HEK293 (cell line): ENCODE measurements at regions not wholly inside any gene's neighbourhood (a gene's known extent, or its start where the extent isn't known, plus 50 kb on each side); places are given as distances from the start of the nearest gene placed in this dataset.

ENCODE experiments used
- CTCF ChIA-PET: fragments of 350-600 bp; formaldehyde crosslinking; extraction: SDS; loops from one replicate; lab custom pipeline; 2021; ENCODE audit warnings: antibody characterized with exemption; lab: Yijun Ruan, JAX
- POLR2A ChIA-PET: fragments of 300-600 bp; formaldehyde crosslinking; extraction: SDS; loops from one replicate; lab custom pipeline; 2020; ENCODE audit warnings: antibody characterized with exemption, inconsistent platforms; lab: Yijun Ruan, JAX
- H3K27ac ChIP-seq: fragments of 200-500 bp; sonication (Bioruptor generic); 2 replicates; pipeline ENCODE4 v1.5.1; 2014; ENCODE audit warnings: low read depth, low read length, control low read depth, inconsistent platforms; ENCODE audit errors: extremely low read depth
- H3K36me3 ChIP-seq, 2 experiments: fragments of 200-500 bp in 1 of 2; sonication (Bioruptor generic) in 1 of 2; 1 replicate in 1 of 2; 2 replicates in 1 of 2; pipeline ENCODE4 v1.5.1; 2014 to 2017; ENCODE audit warnings: inconsistent platforms in 2 of 2, low read length in 2 of 2; ENCODE audit not compliant: control insufficient read depth in 2 of 2, insufficient read depth in 1 of 2
- H3K4me1 ChIP-seq: fragments of 200-500 bp; sonication (Bioruptor generic); 2 replicates; pipeline ENCODE4 v1.5.1; 2014; ENCODE audit warnings: mild to moderate bottlenecking, low read length, inconsistent platforms; ENCODE audit not compliant: control insufficient read depth, insufficient read depth
- H3K4me3 ChIP-seq: 2 replicates; pipeline ENCODE4 v1.5.1; 2011; ENCODE audit warnings: low read depth, mild to moderate bottlenecking, control low read depth, low read length, moderate library complexity
- H3K9me3 ChIP-seq: fragments of 200-500 bp; sonication (Bioruptor generic); 2 replicates; pipeline ENCODE4 v1.5.1; 2014; ENCODE audit warnings: low read depth, low read length, inconsistent platforms; ENCODE audit not compliant: control insufficient read depth, insufficient read depth
- ELK4 ChIP-seq: IDR thresholded peaks from 2 replicates; pipeline ENCODE4 v1.6.1; 2011; ENCODE audit warnings: mild to moderate bottlenecking, low read depth, low read length, borderline replicate concordance
- INSM2 ChIP-seq: fragments of 450-650 bp; formaldehyde crosslinking; IDR thresholded peaks from 2 replicates; pipeline ENCODE4 v1.5.1; 2016; ENCODE audit warnings: missing biosample characterization, missing genetic modification characterization
- KLF1 ChIP-seq: fragments of 450-650 bp; formaldehyde crosslinking; IDR thresholded peaks from 2 replicates; pipeline ENCODE4 v1.5.1; 2016; ENCODE audit warnings: missing biosample characterization, missing genetic modification characterization
- KLF10 ChIP-seq: fragments of 450-650 bp; IDR thresholded peaks from 2 replicates; pipeline ENCODE4 v1.5.1; 2018; ENCODE audit warnings: missing biosample characterization, mild to moderate bottlenecking, missing genetic modification characterization
- ZBTB1 ChIP-seq: fragments of 450-650 bp; formaldehyde crosslinking; IDR thresholded peaks from 2 replicates; pipeline ENCODE4 v1.5.1; 2016; ENCODE audit warnings: missing biosample characterization, missing genetic modification characterization
- ZBTB10 ChIP-seq: fragments of 450-650 bp; formaldehyde crosslinking; IDR thresholded peaks from 2 replicates; pipeline ENCODE4 v1.5.1; 2016; ENCODE audit warnings: missing biosample characterization, missing genetic modification characterization
- ZBTB11 ChIP-seq: fragments of 450-650 bp; formaldehyde crosslinking; conservative IDR thresholded peaks from 2 replicates; pipeline ENCODE4 v1.5.1; 2016; ENCODE audit warnings: low read depth, missing biosample characterization, missing genetic modification characterization
- ZBTB17 ChIP-seq: fragments of 450-650 bp; formaldehyde crosslinking; IDR thresholded peaks from 2 replicates; pipeline ENCODE4 v1.5.1; 2016; ENCODE audit warnings: missing biosample characterization, missing genetic modification characterization
- ZNF157 ChIP-seq: fragments of 450-650 bp; formaldehyde crosslinking; IDR thresholded peaks from 2 replicates; pipeline ENCODE4 v1.5.1; 2016; ENCODE audit warnings: missing biosample characterization, missing genetic modification characterization
- ZNF202 ChIP-seq: fragments of 450-650 bp; formaldehyde crosslinking; IDR thresholded peaks from 2 replicates; pipeline ENCODE4 v1.5.1; 2016; ENCODE audit warnings: missing biosample characterization, missing genetic modification characterization, borderline replicate concordance
- ZNF362 ChIP-seq: fragments of 450-650 bp; formaldehyde crosslinking; IDR thresholded peaks from 2 replicates; pipeline ENCODE4 v1.5.1; 2016; ENCODE audit warnings: missing biosample characterization, missing genetic modification characterization
- ZNF426 ChIP-seq: fragments of 450-650 bp; formaldehyde crosslinking; IDR thresholded peaks from 2 replicates; pipeline ENCODE4 v1.5.1; 2017; ENCODE audit warnings: missing biosample characterization, missing genetic modification characterization, mild to moderate bottlenecking, inconsistent platforms, moderate library complexity
- ZNF514 ChIP-seq: fragments of 450-650 bp; formaldehyde crosslinking; IDR thresholded peaks from 2 replicates; pipeline ENCODE4 v1.5.1; 2016; ENCODE audit warnings: missing biosample characterization, missing genetic modification characterization
- ZNF544 ChIP-seq: fragments of 450-650 bp; formaldehyde crosslinking; IDR thresholded peaks from 2 replicates; pipeline ENCODE4 v1.5.0; 2017; ENCODE audit warnings: missing biosample characterization, missing genetic modification characterization
- ZNF791 ChIP-seq: fragments of 450-650 bp; formaldehyde crosslinking; IDR thresholded peaks from 2 replicates; pipeline ENCODE4 v1.5.1; 2016; ENCODE audit warnings: missing biosample characterization, missing genetic modification characterization

- no peaks in the 10 kb centered on the region for H3K9me3 ChIP-seq
- TF ChIP-seq ZNF791 (tag by site-specific recombination) (no peak), ZNF202 (no peak), ZNF157 (tag by site-specific recombination) (no peak), ZBTB17 (tag by site-specific recombination) (no peak), ZBTB1 (no peak), ZNF426 (no peak), INSM2 (no peak), ZNF514 (tag by site-specific recombination) (no peak)
- no peak overlapping the region for H3K4me3 ChIP-seq
- CTCF ChIA-PET = interaction anchor here (0.9 kb wide), 1 partner anchor 23 kb away, joined by 3 read pairs; no protein-coding TSS in a partner anchor
- no peaks in the 10 kb centered on the region for H3K4me1 ChIP-seq
- POLR2A ChIA-PET = no interaction called here
- no peaks in the 10 kb centered on the region for H3K36me3 ChIP-seq
- H3K27ac ChIP-seq = no peak overlapping the region
Measured at GRCh38 chr6:92887871-92888270, 531.5 kb downstream of the EPHA7 start.

- CTCF ChIA-PET = interaction anchor here (1.0 kb wide), 1 partner anchor 545 kb away, joined by 4 read pairs; no protein-coding TSS in a partner anchor
Measured at GRCh38 chr6:92879526-92879925, 539.8 kb downstream of the EPHA7 start.

More at GRCh38 chr6:92879526-92879925, 539.8 kb downstream of the EPHA7 start:
- Histone ChIP-seq H3K9me3 (no peaks in the 10 kb centered on the region; the same call in 1 of the 2 replicates), H3K4me1 (no peaks in the 10 kb centered on the region), H3K27ac (no peak overlapping the region), H3K36me3 (no peaks in the 10 kb centered on the region), H3K4me3 (no peak overlapping the region)
- POLR2A ChIA-PET = no interaction called here
- TF ChIP-seq ZNF791 (tag by site-specific recombination) (no peak), KLF10 (tag by site-specific recombination) (no peak), ELK4 (no peak), ZNF544 (no peak), KLF1 (tag by site-specific recombination) (no peak), ZBTB10 (tag by site-specific recombination) (no peak), ZBTB11 (tag by site-specific recombination) (no peak), ZNF362 (tag by site-specific recombination) (no peak)
- TF ChIP-seq, all 188 proteins: peak for 0
